ENCODE measurements at regions not wholly inside any gene's neighbourhood (a gene's known extent, or its start where the extent isn't known, plus 50 kb on each side); places are given as distances from the start of the nearest gene placed in this dataset.

- Histone ChIP-seq H3K4me3 (ENCODE audit: low read depth, low read length) (no peak overlapping the region), H3K9me3 (ENCODE audit: control insufficient read depth, insufficient read depth, low read length) (no peaks in the 10 kb centered on the region; the same call in 1 of the 2 replicates), H3K27ac (ENCODE audit: low read depth, low read length) (no peak overlapping the region), H3K27me3 (ENCODE audit: control insufficient read depth, insufficient read depth, low read length) (no peaks in the 10 kb centered on the region)
- POLR2A ChIA-PET: no interaction called here
- no peak for DNase-seq (ENCODE audit: low read depth, low spot score)
- CTCF ChIA-PET: no interaction called here
- TF ChIP-seq CTCF (IDR thresholded peaks at IDR 0.05; ENCODE audit: low read depth, low read length): no peak
These were observed 55.1 kb upstream of the RGS4 start for GRCh38 chr1:163013826-163014600.

- no peak for DNase-seq (ENCODE audit: low read depth, low spot score)
- CTCF ChIA-PET: no interaction called here
- no peak overlapping the region for H3K27ac ChIP-seq (ENCODE audit: low read depth, low read length)
- no peaks in the 10 kb centered on the region for H3K9me3 ChIP-seq (ENCODE audit: control insufficient read depth, insufficient read depth, low read length)
- no peaks in the 10 kb centered on the region for H3K27me3 ChIP-seq (ENCODE audit: control insufficient read depth, insufficient read depth, low read length)
- no peak for TF ChIP-seq CTCF (IDR thresholded peaks at IDR 0.05; ENCODE audit: low read depth, low read length)
- POLR2A ChIA-PET: no interaction called here
- no peak overlapping the region for H3K4me3 ChIP-seq (ENCODE audit: low read depth, low read length)
These were observed 62.9 kb upstream of the RGS4 start for GRCh38 chr1:163006051-163006834.

GRCh38 chr1:162997499-162998285 is 71.5 kb upstream of the RGS4 start:
- ChIA-PET POLR2A (no interaction called here), CTCF (no interaction called here)
- no peak for TF ChIP-seq CTCF (IDR thresholded peaks at IDR 0.05; ENCODE audit: low read depth, low read length)
- no peak overlapping the region for H3K4me3 ChIP-seq (ENCODE audit: low read depth, low read length)
- DNase-seq (ENCODE audit: low read depth, low spot score): no peak
- H3K27ac ChIP-seq (ENCODE audit: low read depth, low read length): no peak overlapping the region
- H3K9me3 ChIP-seq (ENCODE audit: control insufficient read depth, insufficient read depth, low read length): no peaks in the 10 kb centered on the region; the same call in 1 of the 2 replicates
- no peaks in the 10 kb centered on the region for H3K27me3 ChIP-seq (ENCODE audit: control insufficient read depth, insufficient read depth, low read length)

GRCh38 chr1:162996261-162996660 is 72.9 kb upstream of the RGS4 start:
- Histone ChIP-seq H3K9me3 (ENCODE audit: control insufficient read depth, insufficient read depth, low read length) (no peaks in the 10 kb centered on the region; the same call in 1 of the 2 replicates), H3K4me3 (ENCODE audit: low read depth, low read length) (no peak overlapping the region), H3K27me3 (ENCODE audit: control insufficient read depth, insufficient read depth, low read length) (no peaks in the 10 kb centered on the region), H3K27ac (ENCODE audit: low read depth, low read length) (no peak overlapping the region)
- no peak for DNase-seq (ENCODE audit: low read depth, low spot score)
- no peak for TF ChIP-seq CTCF (IDR thresholded peaks at IDR 0.05; ENCODE audit: low read depth, low read length)
- POLR2A ChIA-PET: no interaction called here
- CTCF ChIA-PET: interaction anchor here (0.8 to 1.2 kb wide), 2 partner anchors 143 to 179 kb away, joined by 3 read pairs; no protein-coding TSS in a partner anchor
